C4-2B (cell line): ENCODE measurements at regions not wholly inside any gene's neighbourhood (a gene's known extent, or its start where the extent isn't known, plus 50 kb on each side); places are given as distances from the start of the nearest gene placed in this dataset.

ENCODE experiments used
- ZFX ChIP-seq: fragments of 450-650 bp; IDR thresholded peaks from 2 replicates; pipeline ENCODE4 v1.6.1; 2017
- TF ChIP-seq, protein P1 (sequence below): fragments of 450-650 bp; conservative IDR thresholded peaks from 2 replicates; pipeline ENCODE4 v1.5.1; 2017; ENCODE audit warnings: mild to moderate bottlenecking

GRCh38 chr1:104946558-104947210 lies 1197.0 kb downstream of the AMY1C start:
- TF ChIP-seq, protein P1, sequence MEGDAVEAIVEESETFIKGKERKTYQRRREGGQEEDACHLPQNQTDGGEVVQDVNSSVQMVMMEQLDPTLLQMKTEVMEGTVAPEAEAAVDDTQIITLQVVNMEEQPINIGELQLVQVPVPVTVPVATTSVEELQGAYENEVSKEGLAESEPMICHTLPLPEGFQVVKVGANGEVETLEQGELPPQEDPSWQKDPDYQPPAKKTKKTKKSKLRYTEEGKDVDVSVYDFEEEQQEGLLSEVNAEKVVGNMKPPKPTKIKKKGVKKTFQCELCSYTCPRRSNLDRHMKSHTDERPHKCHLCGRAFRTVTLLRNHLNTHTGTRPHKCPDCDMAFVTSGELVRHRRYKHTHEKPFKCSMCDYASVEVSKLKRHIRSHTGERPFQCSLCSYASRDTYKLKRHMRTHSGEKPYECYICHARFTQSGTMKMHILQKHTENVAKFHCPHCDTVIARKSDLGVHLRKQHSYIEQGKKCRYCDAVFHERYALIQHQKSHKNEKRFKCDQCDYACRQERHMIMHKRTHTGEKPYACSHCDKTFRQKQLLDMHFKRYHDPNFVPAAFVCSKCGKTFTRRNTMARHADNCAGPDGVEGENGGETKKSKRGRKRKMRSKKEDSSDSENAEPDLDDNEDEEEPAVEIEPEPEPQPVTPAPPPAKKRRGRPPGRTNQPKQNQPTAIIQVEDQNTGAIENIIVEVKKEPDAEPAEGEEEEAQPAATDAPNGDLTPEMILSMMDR: no peak
- TF ChIP-seq ZFX: no peak
